ENCODE measurements at regions not wholly inside any gene's neighbourhood (a gene's known extent, or its start where the extent isn't known, plus 50 kb on each side); places are given as distances from the start of the nearest gene placed in this dataset.

GRCh38 chr1:29575826-29576225 is 339.5 kb downstream of the PTPRU start:
- TF ChIP-seq REST (IDR thresholded peaks at IDR 0.05) (no peak), CTCF (IDR thresholded peaks at IDR 0.05; ENCODE audit: low read depth, low read length, missing input control) (no peak), RAD21 (IDR thresholded peaks at IDR 0.05) (no peak), YY1 (IDR thresholded peaks at IDR 0.05) (no peak), EGR1 (IDR thresholded peaks at IDR 0.05; ENCODE audit: low read depth in 2 of 2) (no peak), GABPA (IDR thresholded peaks at IDR 0.05 in 1 of 2, conservative IDR thresholded peaks at IDR 0.05 in 1 of 2) (no peak), MAX (IDR thresholded peaks at IDR 0.05) (no peak)
